EL (cell line): ENCODE measurements at regions not wholly inside any gene's neighbourhood (a gene's known extent, or its start where the extent isn't known, plus 50 kb on each side); places are given as distances from the start of the nearest gene placed in this dataset.
A peak's percentile ranks its signal among the peaks of the same experiment; 100 is the strongest.
"Not testable (repeated sequence)": the region's sequence is repeated elsewhere in the genome, so short reads cannot be mapped to it uniquely, and the experiment has no call there.

Source experiments
- DNase-seq: peaks from one replicate; pipeline ENCODE4 v3.0.0-alpha.2; 2016

- no peak for DNase-seq
Measured at GRCh38 chr3:153448151-153448829, 286.3 kb downstream of the RAP2B start.

GRCh38 chr3:153456833-153457545 lies 295.0 kb downstream of the RAP2B start:
- no peak for DNase-seq

GRCh38 chr3:153458881-153459280 lies 296.9 kb downstream of the RAP2B start:
- DNase-seq: no peak

GRCh38 chr3:153462545-153462944 lies 300.5 kb downstream of the RAP2B start:
- no peak for DNase-seq

GRCh38 chr3:153463895-153464294 lies 301.9 kb downstream of the RAP2B start:
- no peak for DNase-seq

- no peak for DNase-seq
Measured at GRCh38 chr3:153469162-153469561, 307.1 kb downstream of the RAP2B start.

- DNase-seq: no peak
Measured at GRCh38 chr3:153484842-153485241, 322.8 kb downstream of the RAP2B start.

- DNase-seq: no peak
Measured at GRCh38 chr3:153495422-153495821, 333.4 kb downstream of the RAP2B start.

- DNase-seq: no peak
Measured at GRCh38 chr3:153502682-153503081, 340.7 kb downstream of the RAP2B start.

- DNase-seq: no peak
Measured at GRCh38 chr3:153503873-153504272, 341.8 kb downstream of the RAP2B start.

GRCh38 chr3:153506205-153506604 lies 344.2 kb downstream of the RAP2B start:
- not testable (repeated sequence) for DNase-seq

- DNase-seq: not testable (repeated sequence)
Measured at GRCh38 chr3:153506686-153507085, 344.7 kb downstream of the RAP2B start.

- peak; percentile 2 for DNase-seq
Measured at GRCh38 chr3:153513236-153513635, 351.2 kb downstream of the RAP2B start.

- DNase-seq: no peak
Measured at GRCh38 chr3:153528473-153528872, 366.4 kb downstream of the RAP2B start.

GRCh38 chr3:153539263-153539662 lies 377.2 kb downstream of the RAP2B start:
- no peak for DNase-seq

GRCh38 chr3:153545471-153545870 lies 383.4 kb downstream of the RAP2B start:
- DNase-seq: no peak

- no peak for DNase-seq
Measured at GRCh38 chr3:153547970-153548369, 385.9 kb downstream of the RAP2B start.

- not testable (repeated sequence) for DNase-seq
Measured at GRCh38 chr3:153549686-153550085, 387.7 kb downstream of the RAP2B start.

- DNase-seq: no peak
Measured at GRCh38 chr3:153551536-153552285, 389.7 kb downstream of the RAP2B start.

- no peak for DNase-seq
Measured at GRCh38 chr3:153552887-153553604, 391.0 kb downstream of the RAP2B start.

- no peak for DNase-seq
Measured at GRCh38 chr3:153553605-153553945, 391.5 kb downstream of the RAP2B start.

- no peak for DNase-seq
Measured at GRCh38 chr3:153555919-153556318, 393.9 kb downstream of the RAP2B start.

- not testable (repeated sequence) for DNase-seq
Measured at GRCh38 chr3:153559366-153559765, 397.3 kb downstream of the RAP2B start.
